Activated T-cell treated with anti-CD3 and anti-CD28 coated beads, Interleukin-2, amount 50 U/mL, for 1 hour (primary cell): ENCODE measurements at regions not wholly inside any gene's neighbourhood (a gene's known extent, or its start where the extent isn't known, plus 50 kb on each side); places are given as distances from the start of the nearest gene placed in this dataset.

Experiments used
- DNase-seq: peaks from one replicate; pipeline ENCODE4 v3.0.0-alpha.2; 2020

DNA sequence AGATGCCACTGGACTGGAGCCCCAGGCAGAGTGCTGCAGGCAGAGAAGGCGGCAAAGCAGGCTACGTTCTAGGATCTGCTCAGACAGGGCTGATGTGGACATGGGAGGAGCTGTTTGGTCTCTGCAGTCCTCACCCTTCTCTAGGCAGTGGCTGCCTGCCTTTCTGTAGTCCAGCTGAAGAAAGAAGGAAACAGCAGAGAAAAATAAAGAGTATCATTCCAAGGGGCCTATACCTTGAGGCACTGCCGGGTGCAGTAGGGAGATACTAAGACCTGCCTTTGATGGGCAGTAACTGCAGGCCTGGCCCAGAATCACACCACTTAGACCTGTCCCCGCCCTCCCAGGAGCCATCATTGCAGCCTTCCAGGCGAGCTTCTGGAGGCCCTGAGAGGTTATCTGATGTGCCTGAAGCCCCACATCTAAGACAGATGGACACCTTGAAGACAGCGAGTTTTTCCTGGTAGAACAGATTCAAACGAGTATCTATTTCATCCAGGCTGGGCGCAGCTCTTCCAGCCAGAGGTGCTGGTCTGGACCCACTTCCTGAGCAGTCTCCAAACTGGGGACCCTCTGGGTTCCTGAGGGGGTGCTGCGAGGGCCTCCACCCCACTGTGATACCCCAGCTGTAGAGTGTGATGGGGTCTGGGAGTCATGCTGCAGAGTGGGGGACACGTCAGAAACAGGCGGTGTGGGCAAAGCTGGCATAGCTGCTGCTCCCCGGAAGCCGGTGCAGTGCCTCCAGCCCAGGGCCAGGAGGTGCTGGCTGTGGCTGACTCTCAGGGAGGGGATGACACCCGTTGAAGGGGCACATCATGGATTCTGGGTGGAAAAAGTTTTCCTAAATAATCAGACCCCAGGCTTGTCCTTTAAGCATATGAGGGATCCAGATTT lies 87.3 kb upstream of the OTOS start:
- peak; percentile 5 for DNase-seq

DNA sequence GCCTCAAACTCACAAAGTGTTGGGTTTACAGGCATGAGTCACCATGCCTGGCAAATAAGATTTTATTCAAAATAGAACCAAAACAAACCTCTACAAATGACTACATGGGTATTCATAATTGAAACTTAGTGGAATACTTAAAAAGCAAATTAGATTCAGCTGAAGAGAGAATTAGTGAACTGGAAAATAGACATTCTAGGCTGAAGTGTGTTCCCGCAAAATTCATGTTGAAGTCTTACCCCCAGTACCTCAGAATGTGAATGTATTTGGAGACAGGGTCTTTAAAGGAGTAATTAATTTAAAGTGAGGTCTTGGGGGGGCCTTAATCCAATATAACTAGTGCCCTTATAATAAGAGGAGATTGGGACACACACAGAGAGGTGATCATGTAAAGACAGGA lies 88.5 kb upstream of the OTOS start:
- no peak for DNase-seq

DNA sequence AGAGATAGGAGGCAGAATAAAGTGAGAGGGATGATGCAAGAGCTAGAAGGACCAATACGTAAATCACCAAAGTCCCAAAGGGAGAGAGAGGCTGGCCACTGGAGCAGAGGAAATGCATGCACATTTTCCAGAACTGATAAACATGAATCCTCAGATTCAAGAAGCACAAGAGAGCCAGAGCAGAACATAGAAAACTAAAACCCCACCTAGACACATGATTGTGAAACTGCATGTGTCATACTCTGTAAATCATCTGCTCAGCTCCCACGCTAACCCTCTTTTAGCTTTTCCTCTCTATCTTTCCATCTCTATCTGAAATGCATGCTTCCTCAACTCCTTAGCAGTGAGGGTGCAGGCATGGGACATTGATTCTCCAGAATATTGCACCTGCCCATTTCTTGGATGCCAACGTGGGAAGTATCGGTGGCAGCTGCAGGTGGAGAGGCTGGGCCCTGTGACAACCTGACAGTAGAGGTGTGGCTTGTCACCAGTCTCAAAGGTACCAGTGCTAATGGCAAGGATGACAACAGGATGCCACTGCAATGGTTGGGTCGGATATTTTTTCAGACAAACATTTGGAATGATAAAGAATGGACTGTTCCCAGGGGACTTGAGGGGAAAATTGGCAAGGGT lies 89.3 kb upstream of the OTOS start:
- no peak for DNase-seq

DNA sequence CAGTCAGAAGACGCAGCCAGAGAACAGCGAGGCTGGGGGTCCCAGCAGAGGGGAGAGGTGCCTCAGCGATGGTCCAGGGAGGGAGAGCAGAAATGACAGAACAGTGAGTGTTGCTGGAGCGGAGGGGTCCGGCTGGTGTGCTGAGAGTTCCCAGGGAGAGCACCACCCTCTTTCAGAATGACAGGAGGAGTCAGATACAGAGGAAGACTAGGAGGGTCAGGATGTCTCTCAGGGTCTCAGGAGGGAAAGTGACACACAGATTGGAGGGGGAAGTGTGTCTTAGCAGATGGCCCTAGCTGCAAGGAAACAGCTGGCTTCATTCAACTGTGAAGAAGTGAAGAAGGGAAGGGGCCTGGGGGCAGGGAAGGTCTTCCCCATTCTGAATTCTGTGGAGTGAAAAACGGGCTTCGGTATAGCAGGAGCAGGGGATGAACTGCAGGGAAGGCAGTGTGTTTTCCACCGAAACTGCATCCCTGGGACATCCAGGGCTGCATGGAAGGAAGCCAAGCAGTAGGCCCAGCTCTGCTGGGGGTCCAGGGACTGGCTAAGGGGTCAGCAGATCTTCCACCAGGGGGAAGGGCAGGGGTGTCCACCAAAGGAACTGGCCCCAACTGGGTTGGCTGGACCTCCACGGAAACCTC lies 90.0 kb upstream of the OTOS start:
- peak; percentile 1 for DNase-seq

DNA sequence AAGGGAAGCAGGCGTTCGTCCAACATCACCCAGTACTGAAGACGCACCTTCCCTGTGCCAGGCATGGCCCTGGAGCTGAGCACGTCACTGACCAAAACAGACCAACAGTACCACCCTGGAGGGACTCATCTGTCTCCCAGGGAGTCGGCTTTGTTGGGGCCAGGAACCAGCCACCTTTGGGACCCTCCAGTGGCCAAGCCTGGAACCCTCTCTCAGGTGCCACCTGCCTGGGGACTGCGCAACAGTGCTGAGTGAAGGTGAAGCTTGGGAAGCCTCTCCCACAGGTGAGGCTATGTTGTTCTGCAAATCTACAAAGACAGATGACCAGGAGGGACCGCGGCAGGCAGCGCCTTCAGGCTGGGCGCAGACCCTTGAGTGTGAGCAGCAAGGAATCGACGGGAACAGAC lies 91.4 kb upstream of the OTOS start:
- peak; percentile 13 for DNase-seq

DNA sequence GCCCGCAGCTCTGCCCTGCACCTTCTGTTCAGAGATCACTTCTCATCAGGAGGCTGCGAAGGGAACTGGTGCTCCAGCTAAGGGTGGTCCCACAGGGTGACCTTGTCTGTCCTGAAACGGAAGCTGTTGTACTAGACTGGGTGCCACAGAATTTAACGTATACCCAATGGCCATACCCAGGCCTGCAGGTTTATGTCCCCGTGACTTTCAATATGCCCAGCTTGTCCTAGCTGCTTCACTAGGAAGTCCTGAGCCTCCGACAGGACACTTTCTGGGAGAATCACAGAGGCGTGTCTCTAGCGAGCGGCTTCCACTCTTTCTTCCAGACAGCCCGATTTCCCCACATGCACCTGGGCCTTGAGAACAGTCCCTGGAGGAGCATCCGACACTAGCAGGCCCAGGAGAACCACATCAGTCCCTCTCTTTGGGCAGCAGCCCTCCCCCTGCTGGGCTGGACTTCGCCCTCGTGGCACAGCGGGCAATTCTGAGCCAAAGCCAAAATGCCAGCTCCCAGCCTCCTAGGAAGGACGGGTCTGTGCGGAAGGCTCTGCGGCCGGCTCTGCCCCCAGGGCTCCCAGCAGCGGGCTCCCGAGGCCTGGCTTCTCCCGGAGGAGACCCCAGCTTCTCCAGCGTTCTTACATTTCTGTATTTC lies 91.9 kb upstream of the OTOS start:
- no peak for DNase-seq

DNA sequence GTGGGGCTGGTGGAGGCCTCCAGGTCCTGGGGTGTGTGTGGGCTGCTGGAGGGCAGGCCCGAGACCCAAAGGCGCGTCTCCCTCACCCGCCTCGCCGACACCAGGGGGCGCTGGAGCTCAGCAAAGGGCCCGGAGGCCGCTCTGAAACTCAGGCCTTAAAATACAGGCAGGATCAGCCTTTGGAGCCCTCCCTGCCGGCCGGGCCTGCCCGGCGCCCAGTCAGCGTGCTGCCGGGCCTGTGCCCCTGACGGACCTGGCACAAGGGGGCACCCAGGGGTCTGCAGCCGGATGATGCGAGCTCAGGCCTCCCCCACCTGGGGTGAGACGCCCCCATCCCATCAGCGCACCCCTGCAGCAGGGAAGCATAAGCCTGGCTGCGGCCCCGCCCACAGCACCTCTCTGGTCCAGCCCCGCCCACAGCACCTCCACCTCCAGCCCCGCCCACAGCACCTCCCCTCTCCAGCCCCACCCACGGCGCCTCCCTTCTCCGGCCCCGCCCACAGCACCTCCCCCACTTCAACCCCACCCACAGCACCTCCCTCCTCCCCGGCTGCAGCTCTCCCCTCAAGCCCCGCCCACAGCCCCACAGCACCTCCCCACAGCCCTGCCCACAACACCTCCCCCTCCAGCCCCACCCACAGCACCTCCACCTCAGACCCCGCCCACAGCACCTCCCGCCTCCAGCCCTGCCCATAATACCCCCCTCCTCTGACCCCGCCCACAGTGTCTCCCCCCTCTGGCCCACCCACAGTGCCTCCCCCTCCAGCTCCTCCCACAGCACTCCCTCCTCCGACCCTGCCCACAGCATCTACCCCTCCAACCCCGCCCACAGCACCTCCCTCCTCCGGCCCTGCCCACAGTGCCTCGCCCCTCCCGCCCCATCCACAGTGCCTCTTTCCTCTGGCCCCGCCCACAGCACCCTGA lies 92.8 kb upstream of the OTOS start:
- peak; percentile 74 for DNase-seq

DNA sequence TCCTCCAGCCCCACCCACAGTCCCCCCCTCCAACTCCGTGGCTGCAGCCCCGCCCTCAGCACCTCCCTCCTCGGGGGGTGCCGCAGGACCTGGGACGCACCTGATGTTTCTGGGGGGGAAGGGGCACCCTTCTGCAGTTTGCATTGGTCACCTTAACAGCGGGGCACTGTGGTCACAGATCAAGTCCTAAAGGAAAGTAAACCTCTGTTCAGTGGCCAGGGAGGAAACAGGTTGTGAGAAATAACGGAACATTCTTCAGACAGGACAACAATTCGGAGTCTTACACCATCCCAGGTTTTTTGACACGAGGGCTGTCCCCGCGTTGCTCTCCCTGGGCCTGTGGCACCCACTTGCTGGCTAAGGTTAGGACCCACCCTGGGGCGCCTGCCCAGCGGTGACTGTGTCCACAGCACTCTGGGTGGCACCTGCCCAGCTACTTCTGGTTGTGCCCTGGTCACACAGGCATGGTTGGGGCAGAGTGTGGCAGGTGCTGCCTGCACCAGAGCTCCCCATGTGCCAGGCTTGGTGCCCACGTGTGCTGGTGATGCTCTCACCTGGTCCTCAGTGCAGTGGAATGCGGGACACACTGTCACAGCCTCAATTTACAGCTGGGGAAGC lies 93.5 kb upstream of the OTOS start:
- peak; percentile 18 for DNase-seq

DNA sequence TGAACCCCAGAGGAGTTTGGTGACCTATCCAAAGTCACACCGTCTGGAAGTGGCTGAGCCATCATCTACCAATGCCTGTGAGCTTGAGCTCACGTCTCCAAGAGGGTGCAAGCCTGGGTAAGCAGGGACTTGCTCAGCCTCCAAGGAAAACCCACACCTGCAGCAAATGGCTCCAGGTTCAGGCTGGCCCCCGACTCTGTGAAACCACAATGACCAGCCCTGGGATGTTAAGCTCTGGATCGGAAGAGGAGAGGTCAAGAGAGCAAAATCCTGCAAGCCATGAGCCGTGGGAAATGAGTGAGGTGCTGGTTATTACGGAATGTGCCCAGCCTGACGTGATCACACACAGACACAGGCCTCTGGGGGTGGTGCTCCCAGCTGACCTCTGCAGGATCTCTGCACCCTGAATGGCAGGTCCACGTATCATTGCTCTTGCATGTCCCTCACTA lies 94.1 kb upstream of the OTOS start:
- peak; percentile 16 for DNase-seq

DNA sequence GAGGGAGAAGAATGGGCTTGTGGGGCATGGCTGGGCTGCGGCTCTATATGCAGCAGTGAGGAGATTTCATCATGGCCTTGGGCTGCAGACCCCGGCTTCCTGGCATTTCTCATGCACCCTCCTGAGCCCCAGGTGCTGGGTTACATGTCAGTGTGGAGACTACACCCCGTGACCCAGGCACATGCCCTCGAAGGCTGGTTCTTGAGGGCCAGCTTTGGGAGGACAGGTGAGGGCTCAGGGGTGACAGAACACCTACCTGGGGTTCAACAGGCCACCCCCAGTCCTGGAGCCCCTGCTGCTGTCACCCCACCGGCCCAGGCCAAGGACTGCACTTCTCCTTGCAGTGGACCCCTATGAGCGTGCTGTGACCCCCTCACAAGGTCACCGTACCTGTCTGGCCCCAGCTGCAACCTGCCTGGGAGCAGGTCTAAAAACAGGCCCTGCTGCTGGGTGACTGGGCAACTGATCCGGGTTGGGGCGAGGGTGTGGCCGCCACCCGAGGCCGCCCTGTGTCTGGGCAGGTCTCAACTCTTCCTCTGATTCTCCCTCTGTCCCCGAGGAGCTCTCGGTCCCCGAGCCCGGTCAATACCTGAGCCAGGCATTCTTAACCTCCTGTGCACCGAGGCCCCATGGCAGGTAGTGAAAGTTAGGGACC lies 94.8 kb upstream of the OTOS start:
- DNase-seq: peak; percentile 11

DNA sequence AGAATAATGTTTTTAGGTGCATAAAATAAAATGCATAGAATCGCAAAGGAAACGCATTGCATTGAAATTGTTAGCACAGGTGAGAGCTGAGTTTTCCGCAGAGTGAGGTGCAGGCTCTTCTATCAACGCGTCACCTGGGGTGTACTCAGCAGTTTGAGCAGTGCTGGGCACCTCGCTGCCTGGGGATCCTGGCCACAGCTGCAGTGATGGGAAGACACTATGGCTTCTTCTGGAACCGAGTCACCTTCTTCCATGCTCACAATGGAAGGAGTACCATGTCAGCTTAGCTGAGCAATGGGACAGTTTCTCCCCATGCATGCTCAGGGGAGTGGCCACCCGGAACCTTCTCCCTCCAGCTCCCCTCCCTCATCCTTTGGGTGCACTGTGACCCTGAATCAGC lies 95.4 kb upstream of the OTOS start:
- DNase-seq: peak; percentile 7

DNA sequence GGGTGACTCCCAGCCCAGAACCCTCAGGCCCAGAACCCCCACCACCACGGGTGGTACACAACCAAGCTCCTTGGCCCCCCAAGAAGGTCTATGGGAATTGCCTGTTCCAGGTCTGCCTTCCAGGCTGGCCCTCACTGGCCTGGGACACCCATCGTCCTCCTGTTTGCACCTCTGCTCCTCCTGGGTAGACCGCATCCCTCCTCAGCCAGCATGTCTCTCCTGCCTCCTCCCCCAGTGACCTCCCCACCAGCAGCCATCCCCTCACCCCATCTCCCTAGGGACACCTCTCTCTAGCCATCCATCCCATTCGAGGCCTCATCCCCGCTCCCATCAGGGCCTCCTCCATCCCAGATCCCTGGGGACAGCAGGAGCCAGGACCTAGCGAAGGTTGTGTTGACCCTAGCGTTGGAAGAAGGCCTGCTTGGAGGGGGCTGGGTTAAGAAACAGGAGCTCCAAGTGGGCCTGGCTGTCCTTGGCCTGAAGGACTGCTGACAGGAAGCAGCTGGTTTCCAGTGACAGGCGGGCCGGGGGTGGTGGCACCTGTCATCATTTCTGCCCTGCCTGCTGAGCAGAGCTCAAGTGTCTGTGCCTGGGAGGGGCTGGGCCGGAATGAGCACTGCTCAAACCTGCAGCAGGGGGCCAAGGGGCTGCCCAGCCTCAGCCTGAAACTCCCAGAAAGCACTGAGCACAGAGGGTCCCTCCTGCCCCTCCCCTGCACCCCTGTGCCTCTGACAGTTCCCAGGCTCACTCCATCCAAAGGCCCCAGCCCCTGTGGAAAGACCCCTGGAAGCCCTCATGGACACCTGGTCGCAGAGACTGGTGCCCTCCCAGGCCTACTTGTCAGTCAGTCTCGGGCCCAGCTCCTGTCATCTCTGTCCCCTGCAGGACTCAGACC lies 96.0 kb upstream of the OTOS start:
- DNase-seq: peak; percentile 11

DNA sequence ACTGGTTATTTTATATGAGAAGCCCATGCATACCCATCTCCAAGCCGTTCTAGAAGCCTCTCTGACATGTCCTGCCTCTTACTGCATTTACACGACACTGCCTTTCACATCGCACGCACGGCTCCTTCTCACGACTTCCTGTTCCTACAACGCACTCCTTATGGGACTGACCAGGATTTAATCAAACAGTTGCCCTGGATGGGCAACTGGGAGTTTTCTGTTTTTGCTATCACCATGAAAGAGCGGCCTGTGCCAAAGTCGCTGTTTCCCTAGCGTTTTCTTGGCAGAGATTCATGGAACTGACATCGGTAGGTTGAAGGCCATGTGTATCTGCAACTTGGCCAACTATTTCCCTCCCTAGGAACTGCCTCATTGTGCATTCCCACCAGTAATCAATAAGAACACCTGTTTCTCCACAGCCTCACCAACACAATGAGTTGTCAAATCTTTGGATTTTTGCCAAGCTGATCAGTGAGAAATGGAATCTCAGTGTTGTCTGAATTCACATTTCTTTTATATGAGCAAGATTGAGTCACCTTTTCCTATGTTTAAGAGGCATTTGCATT lies 97.2 kb upstream of the OTOS start:
- no peak for DNase-seq

DNA sequence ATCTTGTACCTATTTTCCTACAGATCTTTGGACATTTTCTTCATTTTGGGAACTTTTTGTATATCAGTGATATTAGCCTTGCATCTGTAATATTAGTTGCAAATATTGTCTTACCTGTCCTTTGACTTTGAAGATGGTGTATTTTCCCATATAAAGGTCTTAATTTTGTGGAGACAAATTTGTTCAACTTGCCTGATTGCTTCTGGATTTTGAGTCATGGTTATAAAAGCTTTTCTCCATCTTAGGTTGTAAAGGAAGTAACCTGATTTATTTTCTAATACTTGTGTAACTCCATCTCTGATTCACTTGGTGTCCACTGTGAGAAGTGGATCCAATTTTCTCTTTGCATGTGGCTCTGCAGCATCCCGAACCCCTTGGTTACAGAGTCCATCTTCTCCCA lies 97.7 kb upstream of the OTOS start:
- no peak for DNase-seq

DNA sequence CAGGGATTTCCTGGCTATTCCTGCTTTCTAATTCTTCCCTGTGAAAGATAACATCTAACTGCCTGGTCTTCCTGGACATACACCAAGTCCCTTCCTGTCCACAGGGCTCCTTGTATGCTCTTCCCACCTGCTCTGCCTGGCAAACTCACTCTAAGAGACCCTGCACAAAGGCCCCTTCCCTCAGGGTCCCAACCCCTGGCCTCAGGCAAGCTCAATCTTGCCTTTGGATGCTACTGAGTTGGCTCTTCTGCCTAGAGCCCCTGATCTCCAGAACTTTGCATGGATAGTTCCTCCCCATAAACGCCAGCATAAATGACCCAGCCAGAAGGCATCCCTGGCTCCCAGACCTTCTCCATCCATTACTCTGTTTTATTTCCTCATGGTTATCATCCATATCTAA lies 98.3 kb upstream of the OTOS start:
- no peak for DNase-seq

DNA sequence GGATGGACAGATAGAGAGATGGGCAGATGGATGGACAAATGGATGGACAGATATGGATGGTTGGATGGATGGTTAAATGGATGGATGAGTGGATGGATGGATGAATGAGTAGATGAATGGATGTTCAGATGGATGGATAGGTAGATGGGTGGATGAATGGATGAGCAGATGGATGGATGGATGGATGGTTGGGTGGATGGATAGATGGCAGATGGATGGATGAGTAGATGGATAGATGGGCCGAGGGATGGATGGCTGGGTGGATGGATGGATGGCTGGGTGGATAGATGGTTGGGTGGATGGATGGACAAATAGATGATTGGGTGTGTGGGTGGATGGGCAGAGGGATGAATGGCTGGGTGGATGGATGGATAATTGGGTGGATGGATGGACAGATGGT lies 98.9 kb upstream of the OTOS start:
- no peak for DNase-seq

DNA sequence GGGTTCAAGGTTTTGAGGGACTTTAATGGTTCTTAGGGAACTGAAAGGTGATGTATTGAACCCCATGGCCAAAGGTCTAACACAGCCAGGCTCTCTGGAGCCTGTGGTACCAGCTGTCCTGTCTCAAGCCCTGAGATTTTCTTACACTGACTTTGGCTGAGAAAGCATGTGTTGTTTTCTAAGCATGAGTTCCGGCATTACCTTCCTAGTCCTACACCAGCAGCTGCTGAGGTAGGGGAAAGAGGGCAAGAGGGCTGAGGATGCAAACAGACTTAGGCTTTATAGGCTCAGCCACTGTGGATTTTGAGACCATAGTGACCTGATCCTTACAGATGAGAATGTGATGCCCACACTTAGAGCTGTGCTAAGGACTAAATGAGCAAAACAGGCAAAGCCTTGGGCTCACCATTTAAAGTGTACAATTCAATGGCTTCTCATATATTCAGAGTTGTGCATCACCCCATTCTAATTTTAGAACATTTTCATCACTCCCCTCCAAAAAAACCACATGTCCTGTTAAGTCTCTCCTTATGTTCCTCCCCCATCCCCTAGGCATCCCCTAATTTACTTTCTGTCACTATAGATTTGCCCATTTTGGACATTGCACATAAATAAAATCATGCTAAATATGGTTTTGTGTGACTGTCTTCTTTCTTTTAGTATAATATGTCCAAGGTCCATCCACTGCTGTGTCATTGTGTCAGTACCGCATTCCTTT lies 99.7 kb upstream of the OTOS start:
- DNase-seq: no peak

DNA sequence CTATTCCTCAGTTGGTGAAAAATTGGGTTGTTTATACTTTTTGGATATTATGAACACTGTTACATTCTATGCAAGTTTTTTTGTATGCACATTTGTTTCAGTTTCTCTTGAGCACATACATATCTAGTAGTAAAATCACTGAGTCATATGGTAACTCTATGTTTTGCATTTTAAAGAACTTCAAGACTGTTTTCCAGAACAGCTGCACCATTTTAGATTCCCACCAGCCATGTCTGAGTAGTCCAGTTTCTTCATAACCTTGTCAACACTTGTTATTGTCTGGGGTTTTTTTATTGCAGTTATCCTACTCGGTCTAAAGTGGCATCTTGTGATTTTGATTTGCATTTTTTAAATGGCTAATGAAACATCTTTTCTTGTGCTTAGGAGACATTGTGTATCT lies 100.3 kb upstream of the OTOS start:
- DNase-seq: no peak

DNA sequence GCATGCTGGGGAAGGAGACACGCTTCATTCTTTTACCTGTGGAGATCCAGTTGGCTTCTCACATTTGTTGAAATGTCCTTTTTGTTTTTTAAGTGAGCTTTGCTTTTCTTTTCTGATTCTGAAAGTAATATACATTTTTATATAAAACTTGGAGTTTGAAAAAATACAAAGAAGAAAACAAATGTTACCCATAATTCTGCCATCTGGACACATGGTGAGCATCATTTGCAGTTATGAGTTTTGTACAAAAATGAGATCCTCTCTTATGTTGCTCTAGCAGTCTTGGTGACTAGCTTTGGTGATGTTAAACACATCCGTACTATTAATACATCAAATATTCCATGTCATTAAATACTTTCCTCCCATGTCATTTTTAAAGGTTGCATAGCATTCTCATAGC lies 101.1 kb upstream of the OTOS start:
- no peak for DNase-seq
